Osteoblast (primary cell): ENCODE measurements at regions not wholly inside any gene's neighbourhood (a gene's known extent, or its start where the extent isn't known, plus 50 kb on each side); places are given as distances from the start of the nearest gene placed in this dataset.

Experiments used
- DNase-seq: peaks from one replicate; pipeline ENCODE4 v3.0.0; 2011; ENCODE audit warnings: low spot score, mixed read lengths; ENCODE audit not compliant: insufficient read length; ENCODE audit errors: missing footprints
- H2AFZ ChIP-seq: 2 replicates; pipeline ENCODE4 v1.6.0; 2011; ENCODE audit warnings: mild to moderate bottlenecking, low read length
- H3K27ac ChIP-seq: 2 replicates; pipeline ENCODE4 v1.5.1; 2011; ENCODE audit warnings: mild to moderate bottlenecking, low read depth, low read length, moderate library complexity
- H3K27me3 ChIP-seq: 2 replicates; pipeline ENCODE4 v1.6.0; 2012; ENCODE audit warnings: mild to moderate bottlenecking, control low read depth, inconsistent platforms, low read length, moderate library complexity; ENCODE audit not compliant: insufficient read depth
- H3K36me3 ChIP-seq: 2 replicates; pipeline ENCODE4 v1.5.1; 2011; ENCODE audit warnings: mild to moderate bottlenecking, low read length, control low read depth, moderate library complexity; ENCODE audit not compliant: insufficient read depth
- H3K4me1 ChIP-seq: 2 replicates; pipeline ENCODE4 v1.5.1; 2011; ENCODE audit warnings: mild to moderate bottlenecking, low read length, control low read depth, moderate library complexity; ENCODE audit not compliant: insufficient read depth
- H3K4me2 ChIP-seq: 2 replicates; pipeline ENCODE4 v1.6.0; 2011; ENCODE audit warnings: mild to moderate bottlenecking, low read length; ENCODE audit not compliant: insufficient read depth
- H3K4me3 ChIP-seq: fragments of 200-600 bp; sonication (generic); 3 replicates; pipeline ENCODE4 v1.5.1; 2012; ENCODE audit warnings: mild to moderate bottlenecking, low read length, inconsistent platforms; ENCODE audit not compliant: insufficient read depth
- H3K79me2 ChIP-seq: 2 replicates; pipeline ENCODE4 v1.6.0; 2012; ENCODE audit warnings: mild to moderate bottlenecking, low read length, control low read depth, inconsistent platforms; ENCODE audit not compliant: insufficient read depth
- H3K9me3 ChIP-seq: 2 replicates; pipeline ENCODE4 v1.5.1; 2011; ENCODE audit warnings: low read depth, low read length, control low read depth
- H4K20me1 ChIP-seq: 2 replicates; pipeline ENCODE4 v1.6.0; 2012; ENCODE audit warnings: mild to moderate bottlenecking, low read length, control low read depth; ENCODE audit not compliant: insufficient read depth
- TF ChIP-seq, protein P1 (sequence below): IDR thresholded peaks from 2 replicates; pipeline ENCODE4 v1.5.1; 2011; ENCODE audit warnings: mild to moderate bottlenecking, low read depth, low read length, moderate library complexity; ENCODE audit errors: extremely low read depth

DNA sequence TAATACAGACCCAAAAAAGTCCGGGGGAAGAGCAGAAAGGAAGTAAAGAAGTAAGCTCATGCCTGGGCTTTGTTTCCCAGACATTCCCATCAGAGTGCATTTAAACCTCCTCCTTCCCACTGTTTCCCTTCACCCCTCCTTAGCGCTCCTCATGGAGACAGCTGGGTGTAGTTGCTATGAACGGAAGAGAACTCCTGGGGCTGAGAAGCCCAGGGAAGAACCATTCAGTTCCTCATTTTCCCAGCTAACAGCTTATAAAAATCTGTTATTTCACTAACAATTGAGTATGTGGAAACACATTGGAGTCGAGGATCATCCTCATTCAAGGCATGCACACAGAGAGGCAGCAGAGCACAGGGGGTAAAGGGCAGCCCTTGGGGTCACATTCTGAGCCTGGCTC lies 299.3 kb downstream of the SHQ1 start:
- Histone ChIP-seq H3K4me2 (no peak overlapping the region), H3K36me3 (no peaks in the 10 kb centered on the region), H2AFZ (no peak overlapping the region), H3K4me3 (no peak overlapping the region), H3K9me3 (no peaks in the 10 kb centered on the region), H3K79me2 (no peaks in the 10 kb centered on the region), H4K20me1 (no peaks in the 10 kb centered on the region), H3K27me3 (no peaks in the 10 kb centered on the region), H3K27ac (no peak overlapping the region), H3K4me1 (no peaks in the 10 kb centered on the region)
- no peak for DNase-seq
- TF ChIP-seq, protein P1, sequence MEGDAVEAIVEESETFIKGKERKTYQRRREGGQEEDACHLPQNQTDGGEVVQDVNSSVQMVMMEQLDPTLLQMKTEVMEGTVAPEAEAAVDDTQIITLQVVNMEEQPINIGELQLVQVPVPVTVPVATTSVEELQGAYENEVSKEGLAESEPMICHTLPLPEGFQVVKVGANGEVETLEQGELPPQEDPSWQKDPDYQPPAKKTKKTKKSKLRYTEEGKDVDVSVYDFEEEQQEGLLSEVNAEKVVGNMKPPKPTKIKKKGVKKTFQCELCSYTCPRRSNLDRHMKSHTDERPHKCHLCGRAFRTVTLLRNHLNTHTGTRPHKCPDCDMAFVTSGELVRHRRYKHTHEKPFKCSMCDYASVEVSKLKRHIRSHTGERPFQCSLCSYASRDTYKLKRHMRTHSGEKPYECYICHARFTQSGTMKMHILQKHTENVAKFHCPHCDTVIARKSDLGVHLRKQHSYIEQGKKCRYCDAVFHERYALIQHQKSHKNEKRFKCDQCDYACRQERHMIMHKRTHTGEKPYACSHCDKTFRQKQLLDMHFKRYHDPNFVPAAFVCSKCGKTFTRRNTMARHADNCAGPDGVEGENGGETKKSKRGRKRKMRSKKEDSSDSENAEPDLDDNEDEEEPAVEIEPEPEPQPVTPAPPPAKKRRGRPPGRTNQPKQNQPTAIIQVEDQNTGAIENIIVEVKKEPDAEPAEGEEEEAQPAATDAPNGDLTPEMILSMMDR: no peak

DNA sequence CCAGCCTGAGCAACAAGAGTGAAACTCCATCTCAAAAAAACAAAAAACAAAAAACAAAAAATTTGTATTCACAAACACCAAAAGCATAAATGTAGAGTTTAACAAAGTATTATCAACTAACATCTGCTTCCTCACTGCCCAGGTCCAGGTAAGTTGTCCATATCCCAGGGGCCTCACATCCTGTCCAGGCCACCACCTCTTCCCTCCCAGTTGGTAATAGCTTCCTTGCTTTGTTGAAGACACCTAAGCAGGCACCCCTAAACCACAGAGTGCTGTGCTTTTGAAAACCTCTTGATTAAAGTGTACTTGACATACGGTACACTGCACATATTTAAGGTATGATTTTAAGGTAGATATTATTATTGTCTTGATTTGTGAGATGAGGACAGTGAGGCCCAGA lies 299.8 kb downstream of the SHQ1 start:
- no peak for DNase-seq
- TF ChIP-seq, protein P1: no peak
- no peaks in the 10 kb centered on the region for H3K4me1 ChIP-seq

DNA sequence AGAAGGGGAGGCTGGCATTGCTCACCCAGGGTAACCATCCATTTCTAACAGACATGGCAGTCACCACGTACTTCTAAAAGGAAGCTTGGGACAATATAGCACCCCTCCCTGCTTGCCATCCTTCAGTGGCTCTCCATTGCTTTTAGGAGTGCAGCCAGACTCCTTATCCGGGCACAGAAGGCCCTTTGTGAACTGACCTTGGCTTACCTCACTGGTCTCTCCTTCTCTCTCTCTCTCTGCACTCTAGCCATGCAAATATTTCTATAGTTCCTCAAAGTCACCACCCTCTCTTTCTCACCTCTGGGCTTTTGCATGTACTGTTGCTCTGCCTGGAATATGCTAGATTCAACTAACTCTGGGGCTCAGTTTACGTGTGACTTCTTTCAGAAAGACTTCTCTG lies 301.1 kb downstream of the SHQ1 start:
- no peaks in the 10 kb centered on the region for H3K9me3 ChIP-seq
- H3K27me3 ChIP-seq: no peaks in the 10 kb centered on the region
- no peak overlapping the region for H3K4me3 ChIP-seq
- H3K79me2 ChIP-seq: no peaks in the 10 kb centered on the region
- no peak for DNase-seq
- H2AFZ ChIP-seq: no peak overlapping the region
- H3K4me1 ChIP-seq: no peaks in the 10 kb centered on the region
- H3K27ac ChIP-seq: no peak overlapping the region
- TF ChIP-seq, protein P1: no peak
- H3K4me2 ChIP-seq: no peak overlapping the region
- no peaks in the 10 kb centered on the region for H4K20me1 ChIP-seq
- no peaks in the 10 kb centered on the region for H3K36me3 ChIP-seq

More for the DNA sequence above, 299.8 kb downstream of the SHQ1 start:
- Histone ChIP-seq H3K9me3 (no peaks in the 10 kb centered on the region), H4K20me1 (no peaks in the 10 kb centered on the region), H3K79me2 (no peaks in the 10 kb centered on the region), H3K27me3 (no peaks in the 10 kb centered on the region), H3K36me3 (no peaks in the 10 kb centered on the region), H3K4me2 (no peak overlapping the region), H3K27ac (no peak overlapping the region), H3K4me3 (no peak overlapping the region), H2AFZ (no peak overlapping the region)

GRCh38 chr3:72544239-72544638 lies 304.0 kb downstream of the SHQ1 start:
- Histone ChIP-seq H3K4me1 (no peaks in the 10 kb centered on the region), H3K36me3 (no peaks in the 10 kb centered on the region), H3K4me3 (no peak overlapping the region), H3K9me3 (no peaks in the 10 kb centered on the region), H4K20me1 (no peaks in the 10 kb centered on the region), H2AFZ (no peak overlapping the region), H3K79me2 (no peaks in the 10 kb centered on the region), H3K27ac (no peak overlapping the region), H3K27me3 (no peaks in the 10 kb centered on the region), H3K4me2 (no peak overlapping the region)
- no peak for DNase-seq
- TF ChIP-seq, protein P1: no peak
